Testis (tissue), 2 donors: ENCODE measurements at regions not wholly inside any gene's neighbourhood (a gene's known extent, or its start where the extent isn't known, plus 50 kb on each side); places are given as distances from the start of the nearest gene placed in this dataset.

Source experiments
- DNase-seq: peaks from one replicate; pipeline ENCODE4 v3.0.0-alpha.2; 2019
- H3K27ac ChIP-seq, 2 donors: fragments of 200-600 bp; sonication (generic); one replicate each; pipeline ENCODE4 v1.5.1; 2019
- H3K27me3 ChIP-seq: fragments of 200-600 bp; sonication (generic); one replicate; pipeline ENCODE4 v1.5.1; 2019
- H3K36me3 ChIP-seq: fragments of 200-600 bp; sonication (generic); one replicate; pipeline ENCODE4 v1.5.1; 2017; ENCODE audit warnings: low read depth; ENCODE audit errors: missing control alignments
- H3K4me1 ChIP-seq: fragments of 200-600 bp; sonication (generic); one replicate; pipeline ENCODE4 v1.5.1; 2019
- H3K4me3 ChIP-seq, 2 donors: fragments of 200-600 bp; sonication (generic); one replicate each; pipeline ENCODE4 v1.5.1; 2017 to 2019
- H3K9me3 ChIP-seq: fragments of 200-600 bp; sonication (generic); one replicate; pipeline ENCODE4 v1.5.1; 2017
- POLR2A ChIP-seq: fragments of 450-650 bp; IDR thresholded peaks from one replicate; pipeline ENCODE4 v1.6.1; 2017; ENCODE audit warnings: antibody characterized with exemption, mild to moderate bottlenecking, moderate library complexity
- WGBS, 2 donors: methylation state at CpG; one replicate each; pipeline ENCODE4 v1.1.5; 2018; 5-methylcytosine and 5-hydroxymethylcytosine counted together
- intact Hi-C: fragments of 100-400 bp; cut with DNase I; formaldehyde crosslinking; loops from one replicate; pipeline ENCODE4 v1.15.1; 2023; ENCODE audit warnings: low total_unique reads
- TF ChIP-seq, protein P1 (sequence below), 3 experiments: fragments of 450-650 bp in 2 of 3; fragments of 200-600 bp in 1 of 3; sonication (generic) in 1 of 3; IDR thresholded peaks; one replicate each; pipeline ENCODE4 v1.5.1; 2016 to 2019; ENCODE audit warnings: antibody characterized with exemption in 3 of 3, mild to moderate bottlenecking in 2 of 3, moderate library complexity in 1 of 3

DNA sequence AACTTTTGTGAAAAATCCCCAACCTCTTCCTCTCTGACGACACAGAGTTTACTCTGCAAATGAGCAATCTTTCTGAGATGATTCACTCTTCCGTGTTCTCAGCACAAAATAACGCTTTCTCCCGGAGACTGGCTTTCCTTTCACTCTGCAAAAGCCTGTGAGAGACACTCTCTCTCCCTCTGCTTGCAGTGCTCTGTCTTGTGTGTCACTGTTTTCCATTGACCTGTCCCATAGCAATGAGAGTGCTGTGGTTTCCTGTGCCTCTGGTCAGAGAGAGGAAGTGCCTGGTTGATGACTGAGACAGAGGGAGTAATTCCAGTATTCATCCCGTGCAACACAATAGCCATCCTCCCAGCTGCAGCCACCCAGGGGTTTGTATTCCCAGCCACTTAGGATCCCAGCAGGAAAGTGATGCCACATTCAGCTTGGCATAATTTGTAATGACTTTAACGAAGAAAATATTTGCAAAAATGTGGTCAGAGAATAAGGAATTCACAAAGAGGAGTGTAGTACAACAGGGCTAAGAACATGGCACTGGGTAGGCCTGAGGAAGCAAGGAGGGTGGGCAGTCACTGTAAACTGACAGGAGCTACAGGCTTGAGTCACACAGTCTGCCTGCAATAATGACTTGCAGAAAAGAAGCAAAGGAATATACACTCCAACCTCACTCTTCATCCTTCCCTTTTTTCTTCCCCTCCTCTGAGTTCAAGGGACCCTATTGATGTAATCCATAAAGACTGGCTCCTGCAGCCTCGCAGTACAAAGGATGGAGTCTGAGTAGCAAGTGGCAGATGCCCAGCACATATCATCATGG, 463.5 kb upstream of the RGMB start:
- Histone ChIP-seq H3K36me3 (no peaks in the 10 kb centered on the region), H3K27ac (no peak overlapping the region), H3K4me1 (no peaks in the 10 kb centered on the region), H3K9me3 (no peaks in the 10 kb centered on the region), H3K4me3 (no peak overlapping the region), H3K27me3 (no peaks in the 10 kb centered on the region)
- TF ChIP-seq, protein P1, sequence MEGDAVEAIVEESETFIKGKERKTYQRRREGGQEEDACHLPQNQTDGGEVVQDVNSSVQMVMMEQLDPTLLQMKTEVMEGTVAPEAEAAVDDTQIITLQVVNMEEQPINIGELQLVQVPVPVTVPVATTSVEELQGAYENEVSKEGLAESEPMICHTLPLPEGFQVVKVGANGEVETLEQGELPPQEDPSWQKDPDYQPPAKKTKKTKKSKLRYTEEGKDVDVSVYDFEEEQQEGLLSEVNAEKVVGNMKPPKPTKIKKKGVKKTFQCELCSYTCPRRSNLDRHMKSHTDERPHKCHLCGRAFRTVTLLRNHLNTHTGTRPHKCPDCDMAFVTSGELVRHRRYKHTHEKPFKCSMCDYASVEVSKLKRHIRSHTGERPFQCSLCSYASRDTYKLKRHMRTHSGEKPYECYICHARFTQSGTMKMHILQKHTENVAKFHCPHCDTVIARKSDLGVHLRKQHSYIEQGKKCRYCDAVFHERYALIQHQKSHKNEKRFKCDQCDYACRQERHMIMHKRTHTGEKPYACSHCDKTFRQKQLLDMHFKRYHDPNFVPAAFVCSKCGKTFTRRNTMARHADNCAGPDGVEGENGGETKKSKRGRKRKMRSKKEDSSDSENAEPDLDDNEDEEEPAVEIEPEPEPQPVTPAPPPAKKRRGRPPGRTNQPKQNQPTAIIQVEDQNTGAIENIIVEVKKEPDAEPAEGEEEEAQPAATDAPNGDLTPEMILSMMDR (IDR thresholded peaks at IDR 0.05): no peak
- no peak for TF ChIP-seq POLR2A
- DNase-seq: no peak
- WGBS, 2 donors: 65 to 73% methylated on average over 7 of the region's 7 CpGs
- intact Hi-C loops: no loop called here

DNA sequence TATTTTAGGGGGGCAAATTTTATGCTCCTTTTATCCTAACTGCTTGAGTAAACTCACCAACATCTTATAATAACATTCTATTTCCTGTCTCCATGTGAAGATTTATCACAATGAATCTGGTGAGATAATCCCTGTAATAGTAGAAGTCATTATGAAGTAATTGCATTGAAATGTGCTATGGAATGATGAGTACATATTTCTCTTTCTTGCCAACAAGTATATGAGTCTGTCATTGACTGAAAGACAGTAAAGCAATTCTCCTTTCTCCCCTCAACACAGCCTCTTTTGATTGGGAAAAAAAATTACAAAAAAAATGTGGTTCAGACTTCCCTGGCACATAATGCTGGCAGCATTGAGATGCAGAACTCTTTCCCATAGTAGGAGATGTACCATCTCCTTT, 459.2 kb upstream of the RGMB start:
- no peak for DNase-seq
- H3K4me3 ChIP-seq: no peak overlapping the region
- no peaks in the 10 kb centered on the region for H3K4me1 ChIP-seq
- H3K27ac ChIP-seq: no peak overlapping the region
- intact Hi-C loops: no loop called here
- no peaks in the 10 kb centered on the region for H3K36me3 ChIP-seq
- H3K9me3 ChIP-seq: no peaks in the 10 kb centered on the region
- H3K27me3 ChIP-seq: no peaks in the 10 kb centered on the region
- TF ChIP-seq, protein P1 (IDR thresholded peaks at IDR 0.05): no peak
- TF ChIP-seq POLR2A: no peak

DNA sequence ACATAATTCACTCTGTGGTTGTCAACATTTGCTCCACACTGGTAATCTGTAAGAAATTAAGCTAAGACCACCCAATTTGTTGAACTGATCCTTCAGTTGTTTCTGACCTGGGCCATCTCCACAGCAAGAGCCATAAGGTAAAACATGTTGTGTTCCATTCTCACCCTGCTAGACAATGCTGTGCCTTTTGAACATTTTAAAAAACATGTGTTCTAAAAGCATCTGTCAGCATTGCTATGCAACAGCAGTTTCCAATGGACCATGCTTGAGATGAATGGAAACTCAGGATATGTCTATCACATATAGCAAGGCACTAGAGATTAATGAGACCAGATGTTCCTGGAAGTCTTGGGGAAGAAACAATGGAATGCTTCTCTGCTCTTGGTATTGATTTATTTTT, 455.1 kb upstream of the RGMB start:
- intact Hi-C loops: no loop called here
- Histone ChIP-seq H3K4me3 (no peak overlapping the region), H3K4me1 (no peaks in the 10 kb centered on the region), H3K9me3 (no peaks in the 10 kb centered on the region), H3K27ac (no peak overlapping the region), H3K27me3 (no peaks in the 10 kb centered on the region), H3K36me3 (no peaks in the 10 kb centered on the region)
- no peak for DNase-seq
- no peak for TF ChIP-seq POLR2A
- TF ChIP-seq, protein P1 (IDR thresholded peaks at IDR 0.05): no peak

DNA sequence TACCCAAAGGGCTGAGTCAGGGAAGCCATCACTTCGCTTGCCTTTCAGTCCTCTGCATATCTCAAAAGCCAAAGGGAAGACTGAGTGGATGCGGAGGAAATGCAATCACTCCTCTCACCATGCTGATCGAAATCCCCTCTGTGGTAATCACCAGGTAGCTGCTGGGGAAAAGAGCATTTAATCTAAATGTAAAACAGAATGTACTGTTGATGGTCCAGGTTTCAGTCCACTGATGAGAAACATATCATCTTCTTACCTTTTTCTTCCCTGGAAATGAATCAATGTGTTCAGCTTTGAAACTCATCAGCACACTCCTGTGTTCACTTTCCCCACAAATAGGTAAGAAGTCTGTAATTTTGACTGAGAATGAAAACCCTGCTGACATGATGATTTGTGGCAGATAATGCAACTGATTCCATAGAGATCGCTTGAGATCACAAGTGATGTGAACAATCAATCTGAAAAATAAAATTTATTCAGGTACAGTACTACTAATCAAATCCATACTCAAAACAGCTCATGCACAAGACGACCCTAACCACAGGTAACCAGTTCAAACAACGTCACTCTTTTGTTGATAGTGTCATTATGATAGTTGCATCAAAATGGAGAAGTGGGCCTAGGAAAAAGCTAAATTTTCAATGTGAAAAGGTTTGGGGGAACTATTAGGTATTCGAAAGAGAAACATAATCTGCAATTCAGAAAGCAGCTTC, 454.0 kb upstream of the RGMB start:
- DNase-seq: no peak
- Histone ChIP-seq H3K4me3 (no peak overlapping the region), H3K4me1 (no peaks in the 10 kb centered on the region), H3K27ac (no peak overlapping the region), H3K9me3 (no peaks in the 10 kb centered on the region), H3K27me3 (no peaks in the 10 kb centered on the region), H3K36me3 (no peaks in the 10 kb centered on the region)
- intact Hi-C loops: no loop called here
- 88 to 92% methylated on average over 7 of the region's 7 CpGs for WGBS, 2 donors
- no peak for TF ChIP-seq POLR2A
- TF ChIP-seq, protein P1 (IDR thresholded peaks at IDR 0.05): no peak
